Esophagus muscularis mucosa (tissue), 4 donors: ENCODE measurements at regions not wholly inside any gene's neighbourhood (a gene's known extent, or its start where the extent isn't known, plus 50 kb on each side); places are given as distances from the start of the nearest gene placed in this dataset.

ENCODE experiments used
- DNase-seq: peaks from one replicate; pipeline ENCODE4 v3.0.0-alpha.2; 2017; ENCODE audit errors: extremely low spot score
- H3K27ac ChIP-seq, 4 donors: fragments of 200-600 bp; sonication (generic); replicated peaks in 1 of 4; 1 replicate in 3 of 4; 2 replicates in 1 of 4; pipeline ENCODE4 v1.5.1; 2016 to 2019; ENCODE audit warnings: mild to moderate bottlenecking in 1 of 4
- H3K27me3 ChIP-seq, 4 donors: fragments of 200-600 bp; sonication (generic); one replicate each; pipeline versions ENCODE4 v1.5.1 to v1.6.0; 2016 to 2019
- H3K36me3 ChIP-seq, 4 donors: fragments of 200-600 bp; sonication (generic); one replicate each; pipeline ENCODE4 v1.5.1; 2016 to 2019
- H3K4me1 ChIP-seq, 4 donors: fragments of 200-600 bp; sonication (generic); one replicate each; pipeline ENCODE4 v1.5.1; 2016 to 2019
- H3K4me3 ChIP-seq, 4 donors: fragments of 200-600 bp; sonication (generic); 1 replicate in 2 of 4; 2 replicates in 2 of 4; pipeline ENCODE4 v1.5.1; 2016 to 2019; ENCODE audit warnings: mild to moderate bottlenecking in 4 of 4, moderate library complexity in 1 of 4
- H3K9me3 ChIP-seq, 4 donors: fragments of 200-600 bp; sonication (generic); 1 replicate in 3 of 4; 2 replicates in 1 of 4; pipeline ENCODE4 v1.5.1; 2016 to 2019
- EP300 ChIP-seq: sonication (generic); formaldehyde crosslinking; IDR thresholded peaks from one replicate; pipeline ENCODE4 v1.6.1; 2017; ENCODE audit warnings: antibody characterized with exemption
- POLR2A ChIP-seq: fragments of 450-650 bp; IDR thresholded peaks from one replicate; pipeline ENCODE4 v1.6.1; 2017; ENCODE audit warnings: antibody characterized with exemption, moderate library complexity, mild to moderate bottlenecking, low read depth
- POLR2AphosphoS5 ChIP-seq, 2 donors: sonication (generic); formaldehyde crosslinking; IDR thresholded peaks; one replicate each; pipeline ENCODE4 v1.6.1; 2017; ENCODE audit warnings: antibody characterized with exemption in 2 of 2
- WGBS: methylation state at CpG from one replicate; pipeline ENCODE4 v1.1.5; 2018; 5-methylcytosine and 5-hydroxymethylcytosine counted together
- intact Hi-C: fragments of 100-400 bp; cut with DNase I; formaldehyde crosslinking; loops from one replicate; pipeline ENCODE4 v1.15.1; 2023
- TF ChIP-seq, protein P1 (sequence below), 3 experiments: fragments of 200-600 bp in 2 of 3; fragments of 450-650 bp in 1 of 3; sonication (generic) in 2 of 3; IDR thresholded peaks; one replicate each; pipeline ENCODE4 v1.5.1; 2017 to 2019; ENCODE audit warnings: antibody characterized with exemption in 3 of 3, mild to moderate bottlenecking in 2 of 3, moderate library complexity in 1 of 3

DNA sequence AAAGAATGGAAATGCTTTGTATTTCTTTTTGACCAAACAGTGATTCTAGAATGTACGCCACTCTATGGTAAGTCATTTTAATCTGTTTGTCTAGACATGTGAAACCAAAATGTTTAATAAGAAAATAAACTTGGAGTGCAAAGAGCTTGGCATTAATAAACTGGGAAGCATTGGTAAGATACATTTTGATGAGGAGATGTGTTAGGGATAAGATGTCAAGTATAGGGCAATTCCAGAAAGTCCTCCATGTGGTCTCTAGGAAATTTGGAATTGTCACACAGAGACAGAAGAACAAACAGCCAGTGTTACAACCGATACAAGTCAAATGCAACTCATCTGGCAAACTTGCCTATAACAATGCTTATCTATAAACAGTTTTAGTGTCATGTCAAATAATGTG lies 410.7 kb upstream of the SEMA3A start:
- no peaks in the 10 kb centered on the region for H3K4me1 ChIP-seq
- H3K4me3 ChIP-seq: no peak overlapping the region
- H3K27me3 ChIP-seq: no peaks in the 10 kb centered on the region
- WGBS: 73% methylated on average over 2 of the region's 2 CpGs
- intact Hi-C loops: no loop called here
- H3K36me3 ChIP-seq: no peaks in the 10 kb centered on the region
- H3K9me3 ChIP-seq: peaks cover 0 to 8% (median 6%) of the 10 kb centered on the region in 4 donors
- H3K27ac ChIP-seq: no peak overlapping the region
- TF ChIP-seq, protein P1, sequence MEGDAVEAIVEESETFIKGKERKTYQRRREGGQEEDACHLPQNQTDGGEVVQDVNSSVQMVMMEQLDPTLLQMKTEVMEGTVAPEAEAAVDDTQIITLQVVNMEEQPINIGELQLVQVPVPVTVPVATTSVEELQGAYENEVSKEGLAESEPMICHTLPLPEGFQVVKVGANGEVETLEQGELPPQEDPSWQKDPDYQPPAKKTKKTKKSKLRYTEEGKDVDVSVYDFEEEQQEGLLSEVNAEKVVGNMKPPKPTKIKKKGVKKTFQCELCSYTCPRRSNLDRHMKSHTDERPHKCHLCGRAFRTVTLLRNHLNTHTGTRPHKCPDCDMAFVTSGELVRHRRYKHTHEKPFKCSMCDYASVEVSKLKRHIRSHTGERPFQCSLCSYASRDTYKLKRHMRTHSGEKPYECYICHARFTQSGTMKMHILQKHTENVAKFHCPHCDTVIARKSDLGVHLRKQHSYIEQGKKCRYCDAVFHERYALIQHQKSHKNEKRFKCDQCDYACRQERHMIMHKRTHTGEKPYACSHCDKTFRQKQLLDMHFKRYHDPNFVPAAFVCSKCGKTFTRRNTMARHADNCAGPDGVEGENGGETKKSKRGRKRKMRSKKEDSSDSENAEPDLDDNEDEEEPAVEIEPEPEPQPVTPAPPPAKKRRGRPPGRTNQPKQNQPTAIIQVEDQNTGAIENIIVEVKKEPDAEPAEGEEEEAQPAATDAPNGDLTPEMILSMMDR (IDR thresholded peaks at IDR 0.05): no peak
- TF ChIP-seq POLR2A (no peak), POLR2AphosphoS5 (IDR thresholded peaks at IDR 0.05) (no peak), EP300 (no peak)
- DNase-seq: no peak

DNA sequence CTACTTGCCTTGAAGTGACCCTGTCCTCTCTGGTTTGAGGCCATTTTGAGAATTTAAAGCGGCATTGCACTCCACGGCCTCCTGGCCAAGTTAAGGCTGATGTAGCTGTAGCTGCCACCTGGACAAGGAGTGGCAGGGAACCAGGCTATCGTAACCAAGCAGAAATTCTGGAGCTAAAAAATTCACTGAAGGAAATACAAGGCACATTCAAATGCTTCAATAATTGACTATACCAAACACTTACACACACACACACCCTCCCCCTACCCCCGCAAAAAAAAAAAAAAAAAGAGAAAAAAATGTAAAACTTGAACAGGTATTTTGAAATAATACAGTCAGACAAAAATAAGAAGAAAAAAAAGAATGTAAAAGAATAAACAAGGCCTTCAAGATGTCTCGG lies 409.0 kb upstream of the SEMA3A start:
- peaks cover 0 to 8% (median 6%) of the 10 kb centered on the region in 4 donors for H3K9me3 ChIP-seq
- 96% methylated on average over 5 of the region's 5 CpGs for whole genome bisulfite sequencing
- intact Hi-C loops: no loop called here
- no peak overlapping the region for H3K27ac ChIP-seq
- no peaks in the 10 kb centered on the region for H3K36me3 ChIP-seq
- H3K27me3 ChIP-seq: no peaks in the 10 kb centered on the region
- TF ChIP-seq POLR2AphosphoS5 (IDR thresholded peaks at IDR 0.05) (no peak), POLR2A (no peak), EP300 (no peak)
- TF ChIP-seq, protein P1 (IDR thresholded peaks at IDR 0.05): no peak
- no peaks in the 10 kb centered on the region for H3K4me1 ChIP-seq
- H3K4me3 ChIP-seq: no peak overlapping the region
- DNase-seq: no peak

DNA sequence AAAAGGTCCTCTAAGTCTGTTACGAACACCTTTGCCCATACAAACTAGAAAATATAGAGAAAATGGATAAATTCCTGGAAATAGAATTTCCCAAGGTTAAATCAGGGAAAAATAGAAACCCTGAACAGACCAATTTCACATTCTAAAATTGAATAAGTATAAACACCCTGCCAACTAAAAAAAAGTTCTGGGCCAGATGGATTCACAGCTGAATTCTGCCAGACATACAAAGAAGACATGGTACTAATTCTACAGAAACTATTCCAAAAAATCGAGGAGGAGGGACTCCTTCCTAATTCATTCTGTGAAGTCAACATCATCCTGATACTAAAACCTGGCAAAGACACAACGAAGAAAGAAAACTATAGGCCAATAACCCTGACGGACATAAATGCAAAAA lies 400.4 kb upstream of the SEMA3A start:
- Histone ChIP-seq H3K9me3 (no peaks in the 10 kb centered on the region), H3K27ac (no peak overlapping the region), H3K4me1 (no peaks in the 10 kb centered on the region), H3K27me3 (no peaks in the 10 kb centered on the region), H3K4me3 (no peak overlapping the region), H3K36me3 (no peaks in the 10 kb centered on the region)
- no peak for DNase-seq
- intact Hi-C loops: no loop called here
- TF ChIP-seq EP300: no peak
- TF ChIP-seq, protein P1 (IDR thresholded peaks at IDR 0.05): no peak
- TF ChIP-seq POLR2A: no peak
- TF ChIP-seq POLR2AphosphoS5 (IDR thresholded peaks at IDR 0.05): no peak
- WGBS: 90% methylated on average over 4 of the region's 4 CpGs

DNA sequence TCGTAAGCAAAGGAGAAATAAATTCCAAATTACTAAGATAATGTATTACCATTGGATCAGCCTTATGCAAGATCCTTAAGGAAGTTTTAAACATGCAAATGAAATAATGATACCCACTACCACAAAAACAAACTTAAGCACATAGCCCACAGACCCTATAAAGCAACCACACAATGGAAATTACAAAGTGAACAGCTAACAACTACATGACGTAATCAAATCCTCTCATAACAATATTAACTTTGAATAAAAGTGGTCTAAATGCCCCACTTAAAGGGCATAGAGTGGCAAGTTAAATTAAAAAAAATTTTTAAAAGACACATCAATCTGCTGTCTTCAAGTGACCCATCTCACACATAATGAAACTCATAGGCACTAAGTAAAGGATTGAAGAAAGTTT lies 397.3 kb upstream of the SEMA3A start:
- no peaks in the 10 kb centered on the region for H3K9me3 ChIP-seq
- H3K36me3 ChIP-seq: no peaks in the 10 kb centered on the region
- no peaks in the 10 kb centered on the region for H3K4me1 ChIP-seq
- H3K4me3 ChIP-seq: no peak overlapping the region
- no peak overlapping the region for H3K27ac ChIP-seq
- H3K27me3 ChIP-seq: no peaks in the 10 kb centered on the region
- 88% methylated on average over 2 of the region's 2 CpGs for WGBS
- no peak for TF ChIP-seq POLR2AphosphoS5 (IDR thresholded peaks at IDR 0.05)
- TF ChIP-seq POLR2A: no peak
- TF ChIP-seq, protein P1 (IDR thresholded peaks at IDR 0.05): no peak
- no peak for TF ChIP-seq EP300
- DNase-seq: no peak
- intact Hi-C loops: no loop called here

DNA sequence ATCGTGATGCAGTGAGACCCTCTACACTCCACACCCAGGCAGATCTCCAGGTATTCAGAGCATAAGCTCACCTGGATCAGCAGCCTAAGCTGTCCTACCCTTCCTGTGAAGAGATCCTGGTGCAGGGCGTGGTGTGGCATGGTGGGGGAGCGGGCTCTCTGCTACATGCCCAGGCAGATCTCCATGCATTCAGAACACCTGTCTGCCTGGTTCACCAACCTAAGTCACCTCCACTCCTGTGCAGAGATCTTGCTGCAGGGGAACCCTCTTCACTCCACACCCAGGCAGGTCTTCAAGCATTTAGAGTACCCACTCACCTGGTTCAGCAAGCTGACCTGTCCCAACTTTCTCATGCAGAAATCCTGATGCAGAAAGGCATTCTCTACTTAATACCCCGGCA lies 394.4 kb upstream of the SEMA3A start:
- WGBS: 100% methylated on average over 2 of the region's 4 CpGs
- Histone ChIP-seq H3K27ac (no peak overlapping the region), H3K9me3 (no peaks in the 10 kb centered on the region), H3K4me1 (no peaks in the 10 kb centered on the region), H3K27me3 (no peaks in the 10 kb centered on the region), H3K36me3 (no peaks in the 10 kb centered on the region), H3K4me3 (no peak overlapping the region)
- DNase-seq: no peak
- intact Hi-C loops: no loop called here
- TF ChIP-seq POLR2A (no peak), POLR2AphosphoS5 (IDR thresholded peaks at IDR 0.05) (no peak), EP300 (no peak)
- TF ChIP-seq, protein P1 (IDR thresholded peaks at IDR 0.05): no peak
